ENCODE measurements at regions not wholly inside any gene's neighbourhood (a gene's known extent, or its start where the extent isn't known, plus 50 kb on each side); places are given as distances from the start of the nearest gene placed in this dataset.

DNA sequence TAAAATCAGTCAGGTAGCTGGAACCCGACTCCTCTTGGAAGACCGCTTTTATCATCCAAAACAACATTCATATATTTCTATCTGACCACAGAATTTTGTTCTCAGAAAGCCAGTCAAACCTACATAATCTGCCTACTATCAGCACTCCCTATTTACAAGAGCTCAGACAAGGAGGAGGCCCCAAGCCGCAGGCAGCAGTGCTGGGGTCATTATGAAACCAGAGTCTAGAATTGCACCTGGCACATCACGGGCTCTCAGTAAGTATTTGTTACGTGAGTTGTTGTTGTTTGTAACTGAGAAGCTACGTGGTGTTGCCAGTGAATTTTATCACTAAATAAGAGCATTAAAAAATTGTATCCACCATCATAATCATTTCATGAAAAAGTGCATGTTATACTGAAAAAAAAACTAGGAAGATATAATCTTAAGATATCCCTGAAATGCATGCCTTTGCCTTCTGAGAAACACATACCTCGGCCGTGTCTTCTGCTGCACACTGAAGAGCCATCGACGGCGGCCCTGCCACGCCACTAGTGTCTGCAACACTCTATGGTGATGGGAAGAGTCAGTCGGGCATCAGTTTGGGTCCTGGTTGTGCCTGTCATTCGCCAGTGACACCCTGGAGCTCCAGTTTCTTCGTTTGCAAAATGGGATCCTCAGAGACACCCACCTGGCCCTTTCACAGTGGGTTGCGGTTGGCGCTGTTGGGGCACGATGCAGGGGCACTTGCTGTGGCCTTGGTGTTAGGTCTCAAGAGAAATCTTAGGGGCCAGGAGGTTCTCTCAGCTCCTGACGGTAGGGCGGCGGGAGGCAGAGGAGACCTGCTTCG lies 505.9 kb downstream of the EIPR1 start:
- H4K20me1 ChIP-seq (replicated peaks; ENCODE audit: control insufficient read depth, insufficient read depth, low read length) = no peaks in the 10 kb centered on the region
- TF ChIP-seq XRCC5 (IDR thresholded peaks at IDR 0.05; ENCODE audit: low read depth, low read length) (no peak), ZNF12 (CRISPR knock-in tag; IDR thresholded peaks at IDR 0.05) (no peak), ZNF551 (CRISPR knock-in tag; IDR thresholded peaks at IDR 0.05) (no peak), KDM1A (IDR thresholded peaks at IDR 0.05) (no peak), POLR2H (tag; IDR thresholded peaks at IDR 0.05; ENCODE audit: low read depth) (no peak), RBM25 (IDR thresholded peaks at IDR 0.05; ENCODE audit: low read depth, low read length, severe bottlenecking) (no peak)
- TF ChIP-seq, protein P1, sequence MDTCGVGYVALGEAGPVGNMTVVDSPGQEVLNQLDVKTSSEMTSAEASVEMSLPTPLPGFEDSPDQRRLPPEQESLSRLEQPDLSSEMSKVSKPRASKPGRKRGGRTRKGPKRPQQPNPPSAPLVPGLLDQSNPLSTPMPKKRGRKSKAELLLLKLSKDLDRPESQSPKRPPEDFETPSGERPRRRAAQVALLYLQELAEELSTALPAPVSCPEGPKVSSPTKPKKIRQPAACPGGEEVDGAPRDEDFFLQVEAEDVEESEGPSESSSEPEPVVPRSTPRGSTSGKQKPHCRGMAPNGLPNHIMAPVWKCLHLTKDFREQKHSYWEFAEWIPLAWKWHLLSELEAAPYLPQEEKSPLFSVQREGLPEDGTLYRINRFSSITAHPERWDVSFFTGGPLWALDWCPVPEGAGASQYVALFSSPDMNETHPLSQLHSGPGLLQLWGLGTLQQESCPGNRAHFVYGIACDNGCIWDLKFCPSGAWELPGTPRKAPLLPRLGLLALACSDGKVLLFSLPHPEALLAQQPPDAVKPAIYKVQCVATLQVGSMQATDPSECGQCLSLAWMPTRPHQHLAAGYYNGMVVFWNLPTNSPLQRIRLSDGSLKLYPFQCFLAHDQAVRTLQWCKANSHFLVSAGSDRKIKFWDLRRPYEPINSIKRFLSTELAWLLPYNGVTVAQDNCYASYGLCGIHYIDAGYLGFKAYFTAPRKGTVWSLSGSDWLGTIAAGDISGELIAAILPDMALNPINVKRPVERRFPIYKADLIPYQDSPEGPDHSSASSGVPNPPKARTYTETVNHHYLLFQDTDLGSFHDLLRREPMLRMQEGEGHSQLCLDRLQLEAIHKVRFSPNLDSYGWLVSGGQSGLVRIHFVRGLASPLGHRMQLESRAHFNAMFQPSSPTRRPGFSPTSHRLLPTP (IDR thresholded peaks at IDR 0.05; ENCODE audit: borderline replicate concordance, extremely low read depth, insufficient read length) = no peak
- TF ChIP-seq, protein P2, sequence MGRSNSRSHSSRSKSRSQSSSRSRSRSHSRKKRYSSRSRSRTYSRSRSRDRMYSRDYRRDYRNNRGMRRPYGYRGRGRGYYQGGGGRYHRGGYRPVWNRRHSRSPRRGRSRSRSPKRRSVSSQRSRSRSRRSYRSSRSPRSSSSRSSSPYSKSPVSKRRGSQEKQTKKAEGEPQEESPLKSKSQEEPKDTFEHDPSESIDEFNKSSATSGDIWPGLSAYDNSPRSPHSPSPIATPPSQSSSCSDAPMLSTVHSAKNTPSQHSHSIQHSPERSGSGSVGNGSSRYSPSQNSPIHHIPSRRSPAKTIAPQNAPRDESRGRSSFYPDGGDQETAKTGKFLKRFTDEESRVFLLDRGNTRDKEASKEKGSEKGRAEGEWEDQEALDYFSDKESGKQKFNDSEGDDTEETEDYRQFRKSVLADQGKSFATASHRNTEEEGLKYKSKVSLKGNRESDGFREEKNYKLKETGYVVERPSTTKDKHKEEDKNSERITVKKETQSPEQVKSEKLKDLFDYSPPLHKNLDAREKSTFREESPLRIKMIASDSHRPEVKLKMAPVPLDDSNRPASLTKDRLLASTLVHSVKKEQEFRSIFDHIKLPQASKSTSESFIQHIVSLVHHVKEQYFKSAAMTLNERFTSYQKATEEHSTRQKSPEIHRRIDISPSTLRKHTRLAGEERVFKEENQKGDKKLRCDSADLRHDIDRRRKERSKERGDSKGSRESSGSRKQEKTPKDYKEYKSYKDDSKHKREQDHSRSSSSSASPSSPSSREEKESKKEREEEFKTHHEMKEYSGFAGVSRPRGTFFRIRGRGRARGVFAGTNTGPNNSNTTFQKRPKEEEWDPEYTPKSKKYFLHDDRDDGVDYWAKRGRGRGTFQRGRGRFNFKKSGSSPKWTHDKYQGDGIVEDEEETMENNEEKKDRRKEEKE (IDR thresholded peaks at IDR 0.05; ENCODE audit: borderline replicate concordance in 1 of 2, control insufficient read depth in 1 of 2, low read depth in 2 of 2, low read length in 1 of 2) = no peak
- H2AFZ ChIP-seq (ENCODE audit: low read depth, low read length) = no peak overlapping the region
- no peak for FAIRE-seq
- H3K79me2 ChIP-seq (ENCODE audit: control insufficient read depth, insufficient read depth, low read length) = no peaks in the 10 kb centered on the region
- no peak overlapping the region for H3K4me3 ChIP-seq
- ATAC-seq = no peak
- peaks cover 18 to 72% of the 10 kb centered on the region in 2 experiments for H3K27me3 ChIP-seq (ENCODE audit: control insufficient read depth in 2 of 2, insufficient read depth in 2 of 2, low read length in 2 of 2)
- DNase-seq (ENCODE audit: extremely low read depth in 1 of 4, low spot score in 3 of 4) = no peak
- H3K27ac ChIP-seq (ENCODE audit: extremely low read depth, low read depth, low read length) = no peak overlapping the region
- H3K36me3 ChIP-seq (ENCODE audit: control insufficient read depth, insufficient read depth, low read length) = no peaks in the 10 kb centered on the region
- H3K9ac ChIP-seq (ENCODE audit: insufficient read depth in 1 of 2, low read depth in 2 of 2, low read length in 2 of 2) = no peak overlapping the region
- CTCF ChIA-PET (ENCODE audit: low intra/inter-chr PET ratio) = no interaction called here
- in situ Hi-C loops (cut with MboI) = no loop called here
- no peaks in the 10 kb centered on the region for H3K9me3 ChIP-seq (replicated peaks; ENCODE audit: control insufficient read depth, insufficient read depth, low read depth, low read length)
- intact Hi-C loops (cut with micrococcal nuclease) = no loop called here
- no peak overlapping the region for H3K4me2 ChIP-seq (ENCODE audit: insufficient read depth, low read length)
- H3K4me1 ChIP-seq (replicated peaks in 1 of 2; ENCODE audit: control insufficient read depth in 2 of 2, insufficient read depth in 2 of 2, low read length in 2 of 2) = no peaks in the 10 kb centered on the region
- POLR2A ChIA-PET = no interaction called here
- WGBS (ENCODE audit: insufficient coverage, low coverage, missing lambda C conversion rate) = under 1% methylated on average over 22 of the region's 22 CpGs
- no peaks in the 10 kb centered on the region for H3K9me1 ChIP-seq (ENCODE audit: control insufficient read depth, insufficient read depth, low read length)
- BruUV-seq (replicated peaks) = no TSS peak

All from K562 (cell line).